PC-9 (cell line): ENCODE measurements at regions not wholly inside any gene's neighbourhood (a gene's known extent, or its start where the extent isn't known, plus 50 kb on each side); places are given as distances from the start of the nearest gene placed in this dataset.

Source experiments
- EZH2 ChIP-seq: fragments of 200-600 bp; sonication (generic); IDR thresholded peaks from 2 replicates; pipeline ENCODE4 v1.8.0; 2017; ENCODE audit warnings: antibody characterized with exemption, low read depth
- TF ChIP-seq, protein P1 (sequence below): fragments of 200-600 bp; sonication (generic); conservative IDR thresholded peaks from 2 replicates; pipeline ENCODE4 v1.6.1; 2017; ENCODE audit warnings: mixed run types, antibody characterized with exemption, mild to moderate bottlenecking, moderate library complexity

DNA sequence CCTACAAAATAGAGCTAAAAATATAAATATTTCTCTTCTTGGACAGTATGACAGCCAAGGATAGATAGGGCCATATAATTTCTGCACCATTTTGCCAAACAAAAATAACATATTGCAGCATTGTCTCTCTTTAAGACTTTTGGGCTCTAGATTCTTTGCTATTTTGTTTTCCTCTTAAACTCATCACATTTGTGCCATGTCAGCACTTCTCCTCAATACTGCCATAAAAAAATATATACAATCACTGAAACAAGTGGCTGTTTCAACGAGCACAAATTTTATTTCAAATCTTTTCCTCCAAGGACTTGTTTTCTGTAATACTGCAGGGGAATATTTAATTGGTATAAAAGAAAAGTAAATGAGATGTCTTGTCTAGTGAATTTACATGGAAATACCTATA lies 1570.0 kb upstream of the NUDT12 start:
- TF ChIP-seq, protein P1, sequence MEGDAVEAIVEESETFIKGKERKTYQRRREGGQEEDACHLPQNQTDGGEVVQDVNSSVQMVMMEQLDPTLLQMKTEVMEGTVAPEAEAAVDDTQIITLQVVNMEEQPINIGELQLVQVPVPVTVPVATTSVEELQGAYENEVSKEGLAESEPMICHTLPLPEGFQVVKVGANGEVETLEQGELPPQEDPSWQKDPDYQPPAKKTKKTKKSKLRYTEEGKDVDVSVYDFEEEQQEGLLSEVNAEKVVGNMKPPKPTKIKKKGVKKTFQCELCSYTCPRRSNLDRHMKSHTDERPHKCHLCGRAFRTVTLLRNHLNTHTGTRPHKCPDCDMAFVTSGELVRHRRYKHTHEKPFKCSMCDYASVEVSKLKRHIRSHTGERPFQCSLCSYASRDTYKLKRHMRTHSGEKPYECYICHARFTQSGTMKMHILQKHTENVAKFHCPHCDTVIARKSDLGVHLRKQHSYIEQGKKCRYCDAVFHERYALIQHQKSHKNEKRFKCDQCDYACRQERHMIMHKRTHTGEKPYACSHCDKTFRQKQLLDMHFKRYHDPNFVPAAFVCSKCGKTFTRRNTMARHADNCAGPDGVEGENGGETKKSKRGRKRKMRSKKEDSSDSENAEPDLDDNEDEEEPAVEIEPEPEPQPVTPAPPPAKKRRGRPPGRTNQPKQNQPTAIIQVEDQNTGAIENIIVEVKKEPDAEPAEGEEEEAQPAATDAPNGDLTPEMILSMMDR = no peak
- no peak for TF ChIP-seq EZH2
